GM18507 (cell line): ENCODE measurements at regions not wholly inside any gene's neighbourhood (a gene's known extent, or its start where the extent isn't known, plus 50 kb on each side); places are given as distances from the start of the nearest gene placed in this dataset.

ENCODE experiments used
- DNase-seq: peaks from one replicate; pipeline ENCODE4 v3.0.0; 2011; ENCODE audit warnings: low read depth; ENCODE audit not compliant: insufficient read length; ENCODE audit errors: extremely low spot score
- FAIRE-seq: peaks from 2 replicates; lab custom pipeline; 2011; peaks lifted over from hg19 to GRCh38; lab: Jason Lieb, UNC

DNA sequence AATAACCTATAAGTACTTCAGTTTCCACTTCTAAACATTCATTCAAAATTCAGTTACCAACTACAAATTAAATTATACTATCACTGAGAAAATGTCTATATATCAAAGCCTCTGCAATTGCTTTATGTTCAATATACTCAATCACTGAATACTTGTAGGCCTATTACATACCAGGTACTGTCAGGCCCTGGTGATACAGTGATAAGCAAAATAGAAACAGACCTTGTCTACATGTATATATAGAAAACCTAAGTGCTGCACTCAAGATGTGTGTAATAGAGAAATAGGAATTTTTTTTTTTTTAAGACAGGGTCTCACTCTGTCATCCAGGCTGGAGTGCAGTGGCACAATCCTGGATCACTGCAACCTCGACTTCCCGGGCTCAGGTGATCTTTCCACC, 53.7 kb upstream of the PHF14 start:
- no peak for DNase-seq

More for the DNA sequence above, 53.7 kb upstream of the PHF14 start:
- no peak for FAIRE-seq
